ENCODE measurements at regions not wholly inside any gene's neighbourhood (a gene's known extent, or its start where the extent isn't known, plus 50 kb on each side); places are given as distances from the start of the nearest gene placed in this dataset.

GRCh38 chr3:102529452-102529851, 94.6 kb downstream of the ZPLD1 start:
- Mint-ChIP-seq H3K4me1 (ENCODE audit: low read depth) (no peaks in the 10 kb centered on the region), H3K27me3 (ENCODE audit: insufficient read depth) (peaks cover 3% of the 10 kb centered on the region), H3K36me3 (ENCODE audit: low read depth) (no peaks in the 10 kb centered on the region), H3K9me3 (no peaks in the 10 kb centered on the region), H3K27ac (no peak overlapping the region), H3K4me3 (no peak overlapping the region)
- intact Hi-C loops (cut with micrococcal nuclease), result no loop called here
- DNase-seq (ENCODE audit: low spot score), result no peak

GRCh38 chr3:102530415-102531181, 95.8 kb downstream of the ZPLD1 start:
- Mint-ChIP-seq H3K36me3 (ENCODE audit: low read depth) (no peaks in the 10 kb centered on the region), H3K27ac (no peak overlapping the region), H3K4me3 (no peak overlapping the region), H3K27me3 (ENCODE audit: insufficient read depth) (peaks cover 3% of the 10 kb centered on the region), H3K9me3 (no peaks in the 10 kb centered on the region), H3K4me1 (ENCODE audit: low read depth) (no peaks in the 10 kb centered on the region)
- intact Hi-C loops (cut with micrococcal nuclease), result no loop called here
- DNase-seq (ENCODE audit: low spot score), result no peak

GRCh38 chr3:102531686-102532085, 96.9 kb downstream of the ZPLD1 start:
- Mint-ChIP-seq H3K27ac (no peak overlapping the region), H3K9me3 (no peaks in the 10 kb centered on the region), H3K27me3 (ENCODE audit: insufficient read depth) (peaks cover 4% of the 10 kb centered on the region), H3K4me3 (no peak overlapping the region), H3K4me1 (ENCODE audit: low read depth) (no peaks in the 10 kb centered on the region), H3K36me3 (ENCODE audit: low read depth) (no peaks in the 10 kb centered on the region)
- intact Hi-C loops (cut with micrococcal nuclease), result no loop called here
- no peak for DNase-seq (ENCODE audit: low spot score)

GRCh38 chr3:102532901-102533300, 98.1 kb downstream of the ZPLD1 start:
- Mint-ChIP-seq H3K27me3 (ENCODE audit: insufficient read depth) (peaks cover 5% of the 10 kb centered on the region), H3K4me3 (no peak overlapping the region), H3K4me1 (ENCODE audit: low read depth) (no peaks in the 10 kb centered on the region), H3K36me3 (ENCODE audit: low read depth) (no peaks in the 10 kb centered on the region), H3K9me3 (no peaks in the 10 kb centered on the region), H3K27ac (no peak overlapping the region)
- no peak for DNase-seq (ENCODE audit: low spot score)
- intact Hi-C loops (cut with micrococcal nuclease), result no loop called here

GRCh38 chr3:102533784-102534183, 99.0 kb downstream of the ZPLD1 start:
- no peak for DNase-seq (ENCODE audit: low spot score)
- H3K36me3 Mint-ChIP-seq (ENCODE audit: low read depth), result no peaks in the 10 kb centered on the region
- H3K9me3 Mint-ChIP-seq, result no peaks in the 10 kb centered on the region
- H3K27me3 Mint-ChIP-seq (ENCODE audit: insufficient read depth), result peaks cover 5% of the 10 kb centered on the region
- H3K4me1 Mint-ChIP-seq (ENCODE audit: low read depth), result no peaks in the 10 kb centered on the region
- H3K27ac Mint-ChIP-seq, result no peak overlapping the region
- intact Hi-C loops (cut with micrococcal nuclease), result no loop called here
- no peak overlapping the region for H3K4me3 Mint-ChIP-seq

- H3K27me3 Mint-ChIP-seq (ENCODE audit: insufficient read depth), result peaks cover 9% of the 10 kb centered on the region
- no peak overlapping the region for H3K4me3 Mint-ChIP-seq
- no peak for DNase-seq (ENCODE audit: low spot score)
- intact Hi-C loops (cut with micrococcal nuclease), result loop anchor here (1.0 to 5.0 kb wide), 4 partner anchors 307 to 839 kb away; no protein-coding TSS in a partner anchor
- H3K9me3 Mint-ChIP-seq, result no peaks in the 10 kb centered on the region
- no peak overlapping the region for H3K27ac Mint-ChIP-seq
- H3K36me3 Mint-ChIP-seq (ENCODE audit: low read depth), result no peaks in the 10 kb centered on the region
- no peaks in the 10 kb centered on the region for H3K4me1 Mint-ChIP-seq (ENCODE audit: low read depth)
These were observed 101.6 kb downstream of the ZPLD1 start for GRCh38 chr3:102536456-102536855.

- Mint-ChIP-seq H3K4me1 (ENCODE audit: low read depth) (no peaks in the 10 kb centered on the region), H3K4me3 (no peak overlapping the region), H3K9me3 (no peaks in the 10 kb centered on the region), H3K27ac (no peak overlapping the region), H3K27me3 (ENCODE audit: insufficient read depth) (peaks cover 9% of the 10 kb centered on the region), H3K36me3 (ENCODE audit: low read depth) (no peaks in the 10 kb centered on the region)
- no peak for DNase-seq (ENCODE audit: low spot score)
- intact Hi-C loops (cut with micrococcal nuclease), result loop anchor here (2.0 to 5.0 kb wide), 2 partner anchors 734 to 840 kb away; no protein-coding TSS in a partner anchor
These were observed 102.3 kb downstream of the ZPLD1 start for GRCh38 chr3:102537123-102537522.

- Mint-ChIP-seq H3K4me3 (no peak overlapping the region), H3K36me3 (ENCODE audit: low read depth) (no peaks in the 10 kb centered on the region), H3K27me3 (ENCODE audit: insufficient read depth) (peaks cover 8% of the 10 kb centered on the region), H3K9me3 (no peaks in the 10 kb centered on the region), H3K27ac (no peak overlapping the region), H3K4me1 (ENCODE audit: low read depth) (no peaks in the 10 kb centered on the region)
- no peak for DNase-seq (ENCODE audit: low spot score)
- intact Hi-C loops (cut with micrococcal nuclease), result no loop called here
These were observed 109.9 kb downstream of the ZPLD1 start for GRCh38 chr3:102544741-102545140.

GRCh38 chr3:102545276-102545675, 110.5 kb downstream of the ZPLD1 start:
- H3K4me3 Mint-ChIP-seq, result no peak overlapping the region
- intact Hi-C loops (cut with micrococcal nuclease), result no loop called here
- no peak overlapping the region for H3K27ac Mint-ChIP-seq
- no peaks in the 10 kb centered on the region for H3K36me3 Mint-ChIP-seq (ENCODE audit: low read depth)
- H3K9me3 Mint-ChIP-seq, result no peaks in the 10 kb centered on the region
- no peaks in the 10 kb centered on the region for H3K4me1 Mint-ChIP-seq (ENCODE audit: low read depth)
- no peak for DNase-seq (ENCODE audit: low spot score)
- H3K27me3 Mint-ChIP-seq (ENCODE audit: insufficient read depth), result peaks cover 8% of the 10 kb centered on the region

GRCh38 chr3:102553876-102554275, 119.1 kb downstream of the ZPLD1 start:
- Mint-ChIP-seq H3K9me3 (no peaks in the 10 kb centered on the region), H3K27ac (no peak overlapping the region)
- intact Hi-C loops (cut with micrococcal nuclease), result no loop called here

GRCh38 chr3:102570511-102570910, 135.7 kb downstream of the ZPLD1 start:
- intact Hi-C loops (cut with micrococcal nuclease), result no loop called here
- Mint-ChIP-seq H3K36me3 (ENCODE audit: low read depth) (no peaks in the 10 kb centered on the region), H3K27me3 (ENCODE audit: insufficient read depth) (no peaks in the 10 kb centered on the region), H3K27ac (no peak overlapping the region), H3K4me1 (ENCODE audit: low read depth) (no peaks in the 10 kb centered on the region), H3K9me3 (no peaks in the 10 kb centered on the region), H3K4me3 (no peak overlapping the region)
- DNase-seq (ENCODE audit: low spot score), result no peak

More at GRCh38 chr3:102553876-102554275, 119.1 kb downstream of the ZPLD1 start:
- Mint-ChIP-seq H3K36me3 (ENCODE audit: low read depth) (no peaks in the 10 kb centered on the region), H3K4me1 (ENCODE audit: low read depth) (no peaks in the 10 kb centered on the region), H3K4me3 (no peak overlapping the region), H3K27me3 (ENCODE audit: insufficient read depth) (no peaks in the 10 kb centered on the region)
- DNase-seq (ENCODE audit: low spot score), result no peak

- no peaks in the 10 kb centered on the region for H3K36me3 Mint-ChIP-seq (ENCODE audit: low read depth)
- no peak for DNase-seq (ENCODE audit: low spot score)
- no peaks in the 10 kb centered on the region for H3K4me1 Mint-ChIP-seq (ENCODE audit: low read depth)
- H3K9me3 Mint-ChIP-seq, result no peaks in the 10 kb centered on the region
- H3K4me3 Mint-ChIP-seq, result no peak overlapping the region
- intact Hi-C loops (cut with micrococcal nuclease), result no loop called here
- H3K27ac Mint-ChIP-seq, result no peak overlapping the region
- H3K27me3 Mint-ChIP-seq (ENCODE audit: insufficient read depth), result no peaks in the 10 kb centered on the region
These were observed 136.2 kb downstream of the ZPLD1 start for GRCh38 chr3:102571006-102571405.

- intact Hi-C loops (cut with micrococcal nuclease), result no loop called here
- H3K27ac Mint-ChIP-seq, result no peak overlapping the region
- H3K27me3 Mint-ChIP-seq (ENCODE audit: insufficient read depth), result no peaks in the 10 kb centered on the region
- DNase-seq (ENCODE audit: low spot score), result no peak
- no peak overlapping the region for H3K4me3 Mint-ChIP-seq
- H3K9me3 Mint-ChIP-seq, result no peaks in the 10 kb centered on the region
- no peaks in the 10 kb centered on the region for H3K36me3 Mint-ChIP-seq (ENCODE audit: low read depth)
- no peaks in the 10 kb centered on the region for H3K4me1 Mint-ChIP-seq (ENCODE audit: low read depth)
These were observed 137.0 kb downstream of the ZPLD1 start for GRCh38 chr3:102571720-102572384.
